Esophagus squamous epithelium (tissue), 4 donors: ENCODE measurements at regions not wholly inside any gene's neighbourhood (a gene's known extent, or its start where the extent isn't known, plus 50 kb on each side); places are given as distances from the start of the nearest gene placed in this dataset.

ENCODE experiments used
- POLR2A ChIP-seq, 4 donors: fragments of 450-650 bp; IDR thresholded peaks; one replicate each; pipeline ENCODE4 v1.6.1; 2017; ENCODE audit warnings: antibody characterized with exemption in 4 of 4, mild to moderate bottlenecking in 4 of 4, moderate library complexity in 3 of 4
- TF ChIP-seq, protein P1 (sequence below), 6 experiments: fragments of 450-650 bp in 4 of 6; fragments of 200-600 bp in 2 of 6; sonication (generic) in 2 of 6; IDR thresholded peaks; one replicate each; pipeline ENCODE4 v1.5.1; 2016 to 2019; ENCODE audit warnings: antibody characterized with exemption in 6 of 6, mild to moderate bottlenecking in 4 of 6, moderate library complexity in 4 of 6

DNA sequence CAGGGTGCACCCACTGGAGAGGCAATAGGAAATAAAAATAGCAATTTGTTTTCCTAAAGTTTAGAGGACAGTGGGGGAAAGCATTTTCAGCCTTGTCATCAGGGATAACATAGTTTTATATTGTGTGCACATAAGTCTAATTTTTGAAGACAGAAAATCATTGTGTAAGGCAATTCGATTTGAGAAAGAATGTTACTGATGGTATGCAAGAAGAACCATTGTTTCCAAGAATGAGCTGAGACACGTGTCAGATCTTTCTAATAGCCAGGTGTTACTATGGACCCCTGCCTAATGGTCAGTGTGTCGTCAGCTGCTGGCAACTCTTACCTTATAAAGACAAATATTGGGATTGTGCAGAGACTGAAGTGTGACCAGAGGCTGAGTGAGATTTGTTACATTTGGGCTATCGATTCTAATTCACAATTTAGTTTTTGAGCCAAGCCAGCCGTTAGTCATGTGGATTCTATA lies 67.1 kb upstream of the PPP2R2B start:
- TF ChIP-seq, protein P1, sequence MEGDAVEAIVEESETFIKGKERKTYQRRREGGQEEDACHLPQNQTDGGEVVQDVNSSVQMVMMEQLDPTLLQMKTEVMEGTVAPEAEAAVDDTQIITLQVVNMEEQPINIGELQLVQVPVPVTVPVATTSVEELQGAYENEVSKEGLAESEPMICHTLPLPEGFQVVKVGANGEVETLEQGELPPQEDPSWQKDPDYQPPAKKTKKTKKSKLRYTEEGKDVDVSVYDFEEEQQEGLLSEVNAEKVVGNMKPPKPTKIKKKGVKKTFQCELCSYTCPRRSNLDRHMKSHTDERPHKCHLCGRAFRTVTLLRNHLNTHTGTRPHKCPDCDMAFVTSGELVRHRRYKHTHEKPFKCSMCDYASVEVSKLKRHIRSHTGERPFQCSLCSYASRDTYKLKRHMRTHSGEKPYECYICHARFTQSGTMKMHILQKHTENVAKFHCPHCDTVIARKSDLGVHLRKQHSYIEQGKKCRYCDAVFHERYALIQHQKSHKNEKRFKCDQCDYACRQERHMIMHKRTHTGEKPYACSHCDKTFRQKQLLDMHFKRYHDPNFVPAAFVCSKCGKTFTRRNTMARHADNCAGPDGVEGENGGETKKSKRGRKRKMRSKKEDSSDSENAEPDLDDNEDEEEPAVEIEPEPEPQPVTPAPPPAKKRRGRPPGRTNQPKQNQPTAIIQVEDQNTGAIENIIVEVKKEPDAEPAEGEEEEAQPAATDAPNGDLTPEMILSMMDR (IDR thresholded peaks at IDR 0.05), result no peak
- TF ChIP-seq POLR2A (IDR thresholded peaks at IDR 0.05), result no peak
